ENCODE measurements at regions not wholly inside any gene's neighbourhood (a gene's known extent, or its start where the extent isn't known, plus 50 kb on each side); places are given as distances from the start of the nearest gene placed in this dataset.

- TF ChIP-seq, protein P1, sequence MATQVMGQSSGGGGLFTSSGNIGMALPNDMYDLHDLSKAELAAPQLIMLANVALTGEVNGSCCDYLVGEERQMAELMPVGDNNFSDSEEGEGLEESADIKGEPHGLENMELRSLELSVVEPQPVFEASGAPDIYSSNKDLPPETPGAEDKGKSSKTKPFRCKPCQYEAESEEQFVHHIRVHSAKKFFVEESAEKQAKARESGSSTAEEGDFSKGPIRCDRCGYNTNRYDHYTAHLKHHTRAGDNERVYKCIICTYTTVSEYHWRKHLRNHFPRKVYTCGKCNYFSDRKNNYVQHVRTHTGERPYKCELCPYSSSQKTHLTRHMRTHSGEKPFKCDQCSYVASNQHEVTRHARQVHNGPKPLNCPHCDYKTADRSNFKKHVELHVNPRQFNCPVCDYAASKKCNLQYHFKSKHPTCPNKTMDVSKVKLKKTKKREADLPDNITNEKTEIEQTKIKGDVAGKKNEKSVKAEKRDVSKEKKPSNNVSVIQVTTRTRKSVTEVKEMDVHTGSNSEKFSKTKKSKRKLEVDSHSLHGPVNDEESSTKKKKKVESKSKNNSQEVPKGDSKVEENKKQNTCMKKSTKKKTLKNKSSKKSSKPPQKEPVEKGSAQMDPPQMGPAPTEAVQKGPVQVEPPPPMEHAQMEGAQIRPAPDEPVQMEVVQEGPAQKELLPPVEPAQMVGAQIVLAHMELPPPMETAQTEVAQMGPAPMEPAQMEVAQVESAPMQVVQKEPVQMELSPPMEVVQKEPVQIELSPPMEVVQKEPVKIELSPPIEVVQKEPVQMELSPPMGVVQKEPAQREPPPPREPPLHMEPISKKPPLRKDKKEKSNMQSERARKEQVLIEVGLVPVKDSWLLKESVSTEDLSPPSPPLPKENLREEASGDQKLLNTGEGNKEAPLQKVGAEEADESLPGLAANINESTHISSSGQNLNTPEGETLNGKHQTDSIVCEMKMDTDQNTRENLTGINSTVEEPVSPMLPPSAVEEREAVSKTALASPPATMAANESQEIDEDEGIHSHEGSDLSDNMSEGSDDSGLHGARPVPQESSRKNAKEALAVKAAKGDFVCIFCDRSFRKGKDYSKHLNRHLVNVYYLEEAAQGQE (IDR thresholded peaks at IDR 0.05), result no peak
- TF ChIP-seq RXRA (IDR thresholded peaks at IDR 0.05), result no peak
Measured at GRCh38 chr2:42964439-42965083, 172.2 kb upstream of the HAAO start (continued).

- no peaks in the 10 kb centered on the region for H3K27me3 ChIP-seq (ENCODE audit: control insufficient read depth in 4 of 4, insufficient read depth in 4 of 4, low read length in 3 of 4)
- H3K4me3 ChIP-seq (ENCODE audit: low read depth in 1 of 3, low read length in 3 of 3), result no peak overlapping the region
- 95% methylated on average over 9 of the region's 9 CpGs for WGBS
- TF ChIP-seq, protein P1 (IDR thresholded peaks at IDR 0.05), result no peak
- TF ChIP-seq RXRA (IDR thresholded peaks at IDR 0.05) (no peak), RAD21 (IDR thresholded peaks at IDR 0.05) (no peak), NR2F2 (IDR thresholded peaks at IDR 0.05) (no peak)
- no peak overlapping the region for H3K9ac ChIP-seq (ENCODE audit: low read depth in 1 of 2, low read length in 2 of 2)
- peaks cover 14 to 41% (median 33%) of the 10 kb centered on the region in 4 donors for H3K4me1 ChIP-seq (ENCODE audit: control insufficient read depth in 4 of 4, insufficient read depth in 4 of 4, low read length in 3 of 4)
- H3K36me3 ChIP-seq (ENCODE audit: control insufficient read depth in 4 of 4, insufficient read depth in 3 of 4, low read depth in 1 of 4, low read length in 3 of 4), result no peaks in the 10 kb centered on the region
- no peak overlapping the region for H3K27ac ChIP-seq (ENCODE audit: low read depth in 1 of 2, low read length in 2 of 2)
- no peaks in the 10 kb centered on the region for H3K9me3 ChIP-seq (ENCODE audit: control insufficient read depth in 4 of 4, low read length in 3 of 4)
- no peak for DNase-seq (ENCODE audit: low spot score)
Measured at GRCh38 chr2:42963452-42964068, 171.2 kb upstream of the HAAO start.

DNA sequence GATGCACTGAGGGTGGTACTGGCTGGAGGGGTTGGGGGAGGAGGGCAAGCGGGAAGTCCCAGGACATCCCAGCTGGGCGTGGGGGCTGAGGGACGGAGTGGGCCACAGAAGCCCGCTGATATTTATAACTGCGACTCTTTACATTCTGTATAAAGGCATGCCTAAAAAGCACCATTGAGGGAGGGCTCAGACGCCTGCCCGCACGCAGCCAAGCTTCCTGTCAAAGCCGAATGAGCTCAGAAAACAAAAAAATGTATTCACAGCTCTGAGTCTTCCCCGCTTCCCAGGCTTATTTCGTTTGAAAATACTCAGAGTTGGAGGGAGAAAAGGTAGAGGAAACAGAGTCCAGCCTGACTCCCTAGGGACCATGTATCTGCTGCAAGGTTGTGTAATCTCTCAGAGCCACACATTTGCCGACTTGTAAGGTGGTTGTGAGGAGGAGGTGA, 170.1 kb upstream of the HAAO start:
- 72% methylated on average over 12 of the region's 12 CpGs for WGBS
- H3K9me3 ChIP-seq (ENCODE audit: control insufficient read depth in 4 of 4, low read length in 3 of 4), result no peaks in the 10 kb centered on the region
- no peak overlapping the region for H3K27ac ChIP-seq (ENCODE audit: low read depth in 1 of 2, low read length in 2 of 2)
- no peak for DNase-seq (ENCODE audit: low spot score)
- H3K4me3 ChIP-seq (ENCODE audit: low read depth in 1 of 3, low read length in 3 of 3), result no peak overlapping the region
- peaks cover 22 to 51% (median 40%) of the 10 kb centered on the region in 4 donors for H3K4me1 ChIP-seq (ENCODE audit: control insufficient read depth in 4 of 4, insufficient read depth in 4 of 4, low read length in 3 of 4)
- no peak overlapping the region for H3K9ac ChIP-seq (ENCODE audit: low read depth in 1 of 2, low read length in 2 of 2)
- H3K36me3 ChIP-seq (ENCODE audit: control insufficient read depth in 4 of 4, insufficient read depth in 3 of 4, low read depth in 1 of 4, low read length in 3 of 4), result no peaks in the 10 kb centered on the region
- no peaks in the 10 kb centered on the region for H3K27me3 ChIP-seq (ENCODE audit: control insufficient read depth in 4 of 4, insufficient read depth in 4 of 4, low read length in 3 of 4)
- TF ChIP-seq JUND (IDR thresholded peaks at IDR 0.05) (no peak), RAD21 (IDR thresholded peaks at IDR 0.05) (no peak), SP1 (IDR thresholded peaks at IDR 0.05) (no peak), NR2F2 (IDR thresholded peaks at IDR 0.05) (no peak), HNF4A (conservative IDR thresholded peaks at IDR 0.05) (no peak), FOXA2 (IDR thresholded peaks at IDR 0.05) (no peak), YY1 (IDR thresholded peaks at IDR 0.05) (no peak), ZBTB33 (IDR thresholded peaks at IDR 0.05) (no peak), HNF4G (IDR thresholded peaks at IDR 0.05) (no peak), RXRA (IDR thresholded peaks at IDR 0.05) (no peak), TAF1 (conservative IDR thresholded peaks at IDR 0.05) (no peak), EGR1 (IDR thresholded peaks at IDR 0.05; ENCODE audit: low read depth in 2 of 2) (no peak), FOXA1 (IDR thresholded peaks at IDR 0.05) (no peak), ATF3 (IDR thresholded peaks at IDR 0.05) (no peak)
- TF ChIP-seq, protein P2, sequence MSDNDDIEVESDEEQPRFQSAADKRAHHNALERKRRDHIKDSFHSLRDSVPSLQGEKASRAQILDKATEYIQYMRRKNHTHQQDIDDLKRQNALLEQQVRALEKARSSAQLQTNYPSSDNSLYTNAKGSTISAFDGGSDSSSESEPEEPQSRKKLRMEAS (IDR thresholded peaks at IDR 0.05), result no peak
- TF ChIP-seq, protein P1 (IDR thresholded peaks at IDR 0.05), result no peak

All from liver (tissue), 7 donors.